Mucosa of stomach (tissue), 1 donor: ENCODE measurements at regions not wholly inside any gene's neighbourhood (a gene's known extent, or its start where the extent isn't known, plus 50 kb on each side); places are given as distances from the start of the nearest gene placed in this dataset.

Source experiments
- H3K27me3 ChIP-seq: one replicate; pipeline ENCODE4 v1.7.0; 2013; ENCODE audit warnings: mild to moderate bottlenecking, low read length; ENCODE audit not compliant: control insufficient read depth, insufficient read depth
- H3K36me3 ChIP-seq: one replicate; pipeline ENCODE4 v1.7.0; 2013; ENCODE audit warnings: low read length; ENCODE audit not compliant: control insufficient read depth, insufficient read depth
- H3K4me1 ChIP-seq: one replicate; pipeline ENCODE4 v1.7.0; 2013; ENCODE audit warnings: mild to moderate bottlenecking, low read length; ENCODE audit not compliant: control insufficient read depth, insufficient read depth
- H3K4me3 ChIP-seq: one replicate; pipeline ENCODE4 v1.7.0; 2013; ENCODE audit warnings: low read length
- H3K9ac ChIP-seq: one replicate; pipeline ENCODE4 v1.7.0; 2013; ENCODE audit warnings: mild to moderate bottlenecking, low read length, moderate library complexity
- H3K9me3 ChIP-seq: one replicate; pipeline ENCODE4 v1.7.0; 2013; ENCODE audit warnings: mild to moderate bottlenecking, low read length, moderate library complexity; ENCODE audit not compliant: control insufficient read depth
- donor health status: Pancreatic carcinoma.

DNA sequence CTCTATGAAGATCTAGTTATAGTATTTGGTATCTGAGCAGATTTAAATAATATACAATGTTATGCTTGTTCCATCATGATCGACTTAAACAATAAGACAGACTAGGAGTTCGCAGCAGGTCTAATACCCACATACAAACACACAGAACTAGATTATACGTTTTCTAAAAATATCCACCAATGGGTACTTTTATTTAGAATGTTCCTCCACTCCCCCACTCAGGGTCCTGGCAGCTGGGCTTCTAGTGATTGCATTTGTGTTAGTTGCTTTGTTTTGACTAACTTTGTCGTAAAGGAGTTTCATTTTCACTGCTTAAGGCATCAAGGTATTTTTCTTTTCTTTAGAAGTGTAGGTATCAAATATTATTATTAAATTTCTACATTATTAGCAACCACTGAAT is 91.4 kb downstream of the RPRM start:
- Histone ChIP-seq H3K4me1 (no peaks in the 10 kb centered on the region), H3K36me3 (no peaks in the 10 kb centered on the region), H3K9ac (no peak overlapping the region), H3K27me3 (no peaks in the 10 kb centered on the region), H3K9me3 (no peaks in the 10 kb centered on the region), H3K4me3 (no peak overlapping the region)

DNA sequence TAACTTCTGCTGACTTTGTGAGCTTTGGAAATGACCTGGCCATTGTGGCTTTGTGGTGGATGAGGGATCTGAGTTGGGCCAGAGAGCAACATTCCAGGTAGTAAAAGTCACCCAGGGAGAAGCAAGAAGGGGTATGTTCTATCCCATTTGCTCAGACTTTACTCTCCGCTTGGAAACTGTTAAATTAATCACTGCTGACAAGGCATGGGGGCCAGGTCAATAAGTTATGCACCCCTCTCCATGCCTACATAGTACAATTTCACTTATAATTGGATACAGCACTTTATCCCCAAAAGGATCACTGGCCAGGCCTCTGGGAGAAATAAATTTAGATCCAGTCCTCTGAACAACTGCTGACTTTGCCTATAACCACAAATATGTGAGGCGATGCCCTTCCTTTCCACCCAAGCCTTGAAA is 92.1 kb downstream of the RPRM start:
- no peak overlapping the region for H3K4me3 ChIP-seq
- no peaks in the 10 kb centered on the region for H3K27me3 ChIP-seq
- H3K9me3 ChIP-seq, result no peaks in the 10 kb centered on the region
- H3K36me3 ChIP-seq, result no peaks in the 10 kb centered on the region
- H3K4me1 ChIP-seq, result no peaks in the 10 kb centered on the region
- no peak overlapping the region for H3K9ac ChIP-seq

DNA sequence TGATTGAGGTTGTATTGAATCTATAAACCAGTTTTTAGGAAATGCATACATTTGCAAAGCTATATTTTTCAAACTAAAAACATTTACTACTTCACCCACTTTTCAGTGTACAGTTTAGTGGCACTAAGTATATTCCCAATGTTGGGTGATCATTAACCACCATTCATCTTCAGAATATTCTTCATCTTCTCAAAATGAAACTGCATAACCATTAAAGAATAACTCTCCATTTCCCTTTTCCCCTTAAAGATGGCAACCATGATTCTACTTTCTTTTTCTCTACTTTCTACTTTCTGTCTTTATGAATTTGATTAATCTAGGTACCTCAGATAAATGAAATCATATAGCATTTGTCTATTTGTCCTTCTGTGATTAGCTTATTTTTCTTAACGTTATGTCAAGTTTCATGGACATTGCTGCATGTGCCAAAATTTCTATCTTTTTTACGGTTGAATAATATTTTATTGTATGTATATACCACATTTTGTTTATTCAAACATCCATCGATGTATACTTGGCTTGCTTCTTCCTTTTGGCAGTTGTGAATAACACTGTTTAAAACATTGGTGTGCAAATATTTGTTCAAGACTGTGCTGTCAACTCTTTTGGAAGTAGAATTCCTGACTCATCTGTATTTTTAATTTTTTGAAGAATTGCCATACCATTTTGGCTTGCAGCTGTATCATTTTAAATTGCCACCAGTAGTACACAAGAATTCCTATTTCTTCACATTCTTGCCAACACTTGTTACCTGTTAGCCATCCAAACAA is 104.9 kb downstream of the RPRM start:
- no peaks in the 10 kb centered on the region for H3K4me1 ChIP-seq
- H3K27me3 ChIP-seq, result no peaks in the 10 kb centered on the region
- H3K9ac ChIP-seq, result no peak overlapping the region
- H3K4me3 ChIP-seq, result no peak overlapping the region
- no peaks in the 10 kb centered on the region for H3K36me3 ChIP-seq
- H3K9me3 ChIP-seq, result no peaks in the 10 kb centered on the region

DNA sequence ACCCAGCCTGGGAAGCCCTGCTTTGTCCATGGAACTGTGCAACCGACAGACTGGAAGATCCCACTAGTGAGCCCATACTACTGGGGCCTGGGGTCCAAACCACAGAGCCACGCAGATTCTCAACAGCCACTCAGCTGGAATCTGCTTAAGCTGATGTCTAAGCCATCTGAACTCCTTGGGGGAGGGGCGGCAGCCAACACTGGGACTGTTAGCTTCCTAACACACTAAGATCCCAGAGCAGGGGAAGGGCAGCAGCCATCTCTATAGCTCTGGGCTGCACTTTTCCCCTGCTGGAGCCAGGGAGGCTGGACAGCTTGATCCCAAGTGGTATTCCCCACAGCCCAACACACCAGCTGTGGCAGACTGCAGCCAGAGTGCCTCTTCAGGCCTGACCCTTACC is 118.3 kb downstream of the RPRM start:
- no peaks in the 10 kb centered on the region for H3K9me3 ChIP-seq
- no peak overlapping the region for H3K4me3 ChIP-seq
- H3K4me1 ChIP-seq, result no peaks in the 10 kb centered on the region
- H3K9ac ChIP-seq, result no peak overlapping the region
- H3K36me3 ChIP-seq, result no peaks in the 10 kb centered on the region
- H3K27me3 ChIP-seq, result no peaks in the 10 kb centered on the region

DNA sequence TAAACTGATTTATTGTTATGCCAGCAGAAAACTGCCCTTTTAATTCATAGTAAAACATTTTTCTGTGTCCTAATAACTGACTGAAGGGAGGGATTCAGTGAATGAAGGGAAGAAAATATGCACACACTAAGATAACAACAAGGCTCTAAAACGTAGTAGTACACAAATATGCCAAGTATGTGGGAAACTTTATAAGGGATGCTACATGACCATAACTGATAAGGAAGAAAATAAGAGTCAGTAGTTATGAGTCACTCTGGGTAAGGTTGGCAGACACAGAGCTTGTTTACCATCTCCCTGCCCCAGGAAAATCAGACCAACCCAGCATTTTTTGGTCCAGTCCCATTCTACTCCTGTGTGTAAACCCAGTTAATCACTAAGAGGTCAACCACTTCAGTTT is 124.2 kb downstream of the RPRM start:
- H3K36me3 ChIP-seq, result no peaks in the 10 kb centered on the region
- H3K9ac ChIP-seq, result no peak overlapping the region
- H3K4me3 ChIP-seq, result no peak overlapping the region
- H3K27me3 ChIP-seq, result no peaks in the 10 kb centered on the region
- no peaks in the 10 kb centered on the region for H3K9me3 ChIP-seq
- H3K4me1 ChIP-seq, result no peaks in the 10 kb centered on the region

DNA sequence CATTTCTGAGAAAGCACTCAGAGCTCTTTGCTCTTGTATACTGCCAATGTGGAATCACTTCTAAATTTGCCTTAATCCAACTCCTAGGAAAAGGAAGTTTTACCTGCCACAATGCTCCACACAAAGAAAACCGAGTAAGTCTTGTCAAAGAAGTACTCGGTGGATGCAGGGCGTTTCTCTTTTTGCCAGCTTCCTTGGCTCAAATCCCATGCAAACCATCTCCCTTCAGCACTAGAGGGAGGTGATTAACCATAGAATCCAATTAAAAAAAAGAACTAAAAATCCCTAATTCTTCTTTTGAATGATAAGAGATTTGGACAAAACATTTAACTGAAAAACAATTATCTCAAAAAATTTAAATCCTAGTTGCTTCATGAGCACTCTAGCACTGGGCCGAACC is 129.0 kb downstream of the RPRM start:
- Histone ChIP-seq H3K27me3 (no peaks in the 10 kb centered on the region), H3K4me1 (no peaks in the 10 kb centered on the region), H3K9me3 (no peaks in the 10 kb centered on the region), H3K36me3 (no peaks in the 10 kb centered on the region), H3K9ac (no peak overlapping the region), H3K4me3 (no peak overlapping the region)

DNA sequence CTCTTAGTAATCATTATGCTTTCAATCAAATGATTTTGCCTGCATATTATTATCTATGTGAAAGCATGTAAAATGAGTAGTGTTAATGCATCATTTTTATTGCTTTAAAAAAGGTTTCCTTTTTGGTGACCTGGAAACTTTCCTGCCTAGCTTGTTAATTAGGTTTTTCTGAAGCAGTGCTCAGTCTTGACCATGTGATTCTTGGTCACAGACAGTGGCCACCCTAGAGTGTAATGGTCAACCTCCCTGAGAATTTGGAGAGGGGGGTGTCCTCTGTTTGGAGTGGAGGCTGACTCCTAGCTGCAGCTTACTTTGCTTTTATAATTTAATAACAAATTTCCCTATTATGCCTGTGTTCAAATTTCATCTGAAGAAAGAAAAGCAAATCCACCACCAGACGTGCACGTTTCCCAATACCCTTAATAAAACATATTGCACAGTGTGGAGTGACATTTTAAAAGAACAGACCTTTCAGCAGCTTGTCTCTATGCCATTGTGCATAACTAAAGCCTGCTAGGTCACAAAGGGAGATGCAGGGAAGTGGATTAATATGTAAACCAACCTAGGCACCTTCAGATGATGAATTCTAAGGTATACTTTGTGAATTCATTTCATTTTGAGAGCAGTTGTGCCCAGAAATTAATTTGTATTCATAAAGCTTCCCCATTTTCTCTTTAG is 130.6 kb downstream of the RPRM start:
- H3K9me3 ChIP-seq, result no peaks in the 10 kb centered on the region
- no peaks in the 10 kb centered on the region for H3K4me1 ChIP-seq
- no peak overlapping the region for H3K9ac ChIP-seq
- H3K27me3 ChIP-seq, result no peaks in the 10 kb centered on the region
- no peaks in the 10 kb centered on the region for H3K36me3 ChIP-seq
- H3K4me3 ChIP-seq, result no peak overlapping the region

DNA sequence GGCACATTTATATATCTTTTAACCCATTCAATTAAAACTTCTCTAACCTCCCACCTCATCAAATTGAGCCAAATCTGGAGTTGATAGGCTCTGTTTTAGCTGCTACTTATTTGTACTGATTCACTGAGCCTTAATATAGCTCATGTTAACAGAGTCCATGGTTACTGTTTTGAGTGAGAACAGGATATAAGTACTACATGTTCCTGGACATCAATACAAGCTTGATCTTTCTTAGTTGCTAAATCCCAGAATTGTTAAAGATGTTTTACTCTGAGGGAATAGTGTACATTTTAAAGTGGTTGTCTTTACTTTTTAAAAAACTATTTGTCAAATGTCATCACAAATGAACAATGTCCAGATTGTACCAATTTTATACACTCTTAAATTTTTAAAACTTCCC is 157.7 kb downstream of the RPRM start:
- H3K36me3 ChIP-seq, result no peaks in the 10 kb centered on the region
- no peak overlapping the region for H3K9ac ChIP-seq
- H3K4me3 ChIP-seq, result no peak overlapping the region
- no peaks in the 10 kb centered on the region for H3K27me3 ChIP-seq
- H3K9me3 ChIP-seq, result no peaks in the 10 kb centered on the region
- H3K4me1 ChIP-seq, result no peaks in the 10 kb centered on the region

DNA sequence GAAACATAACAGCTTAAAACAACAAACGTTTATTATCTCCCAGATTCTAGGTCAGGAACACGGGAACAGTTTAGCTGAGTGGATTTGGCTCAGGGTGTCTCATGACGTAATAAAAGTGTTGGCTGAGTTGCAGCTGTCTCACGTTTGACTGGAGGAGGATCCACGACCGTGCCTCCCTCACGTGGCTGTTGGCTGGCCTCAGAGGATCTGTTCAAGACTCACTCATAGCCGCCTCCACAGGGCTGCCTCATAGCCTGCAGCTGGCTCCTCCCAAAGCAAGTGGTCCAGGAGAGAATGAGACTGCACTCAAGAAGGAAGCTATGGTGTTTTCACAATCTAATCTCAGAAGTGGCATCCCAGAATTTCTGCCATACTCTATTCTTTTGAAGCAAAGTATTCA is 167.1 kb downstream of the RPRM start:
- Histone ChIP-seq H3K9me3 (no peaks in the 10 kb centered on the region), H3K36me3 (no peaks in the 10 kb centered on the region), H3K27me3 (no peaks in the 10 kb centered on the region), H3K9ac (no peak overlapping the region), H3K4me3 (no peak overlapping the region), H3K4me1 (no peaks in the 10 kb centered on the region)

DNA sequence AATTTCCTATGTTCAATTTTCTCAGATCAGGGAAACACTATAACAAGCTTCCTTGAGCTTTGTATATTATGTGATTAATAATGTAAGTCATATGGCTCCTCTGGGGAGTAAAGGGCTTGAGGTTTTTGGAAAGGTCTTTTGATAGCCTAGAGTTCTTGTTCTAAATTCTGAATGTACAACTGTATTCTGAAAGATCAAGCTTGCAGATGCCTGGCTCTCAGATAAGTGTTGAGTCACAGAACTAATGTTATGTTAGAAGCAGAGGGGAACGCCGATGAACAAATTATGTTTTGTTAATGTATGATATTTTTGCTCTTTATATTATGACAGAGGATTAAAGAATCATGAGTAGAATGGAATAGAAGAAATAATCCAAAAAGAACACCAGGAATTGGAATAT is 170.1 kb downstream of the RPRM start:
- no peaks in the 10 kb centered on the region for H3K27me3 ChIP-seq
- H3K4me1 ChIP-seq, result no peaks in the 10 kb centered on the region
- no peaks in the 10 kb centered on the region for H3K9me3 ChIP-seq
- no peak overlapping the region for H3K4me3 ChIP-seq
- H3K36me3 ChIP-seq, result no peaks in the 10 kb centered on the region
- no peak overlapping the region for H3K9ac ChIP-seq

DNA sequence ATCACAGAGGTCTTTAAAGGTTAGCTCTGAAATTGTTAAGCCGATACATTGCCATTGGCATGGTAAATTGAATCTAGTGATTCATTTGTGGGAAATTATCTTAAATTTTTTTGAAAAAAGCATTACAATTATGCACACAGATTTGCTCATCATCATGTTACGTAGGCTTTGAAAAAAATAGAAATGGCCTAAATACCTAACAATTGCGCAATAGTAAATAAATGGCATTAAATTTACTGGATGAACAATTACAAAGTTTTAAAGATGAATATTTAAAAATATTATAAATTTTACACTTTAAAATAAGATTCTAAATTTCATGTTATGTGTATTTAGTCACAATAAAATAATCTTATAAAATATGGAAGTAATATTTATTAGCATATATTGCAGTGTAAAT is 171.3 kb downstream of the RPRM start:
- no peak overlapping the region for H3K4me3 ChIP-seq
- H3K9ac ChIP-seq, result no peak overlapping the region
- H3K36me3 ChIP-seq, result no peaks in the 10 kb centered on the region
- no peaks in the 10 kb centered on the region for H3K4me1 ChIP-seq
- H3K9me3 ChIP-seq, result no peaks in the 10 kb centered on the region
- no peaks in the 10 kb centered on the region for H3K27me3 ChIP-seq

DNA sequence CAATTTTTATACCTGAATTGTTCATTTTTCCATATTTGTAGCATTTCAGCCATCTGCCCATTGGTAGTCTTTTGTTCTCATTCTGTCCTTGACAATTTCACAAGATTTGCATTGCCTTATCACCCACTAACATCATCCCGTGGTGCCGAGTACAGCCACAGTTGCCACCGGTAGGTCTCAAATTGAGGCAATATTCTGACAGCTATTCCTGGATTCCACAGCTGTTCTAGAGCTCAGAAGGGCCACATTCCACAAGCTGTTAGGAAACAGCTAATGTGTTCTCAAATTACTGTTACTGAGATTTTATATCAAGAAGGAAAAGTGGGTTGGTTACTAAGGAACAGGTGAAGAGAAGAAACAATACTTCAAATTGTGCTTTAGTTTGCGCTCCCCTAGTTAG is 178.8 kb downstream of the RPRM start:
- no peaks in the 10 kb centered on the region for H3K36me3 ChIP-seq
- H3K4me3 ChIP-seq, result no peak overlapping the region
- no peaks in the 10 kb centered on the region for H3K4me1 ChIP-seq
- H3K9ac ChIP-seq, result no peak overlapping the region
- H3K9me3 ChIP-seq, result no peaks in the 10 kb centered on the region
- no peaks in the 10 kb centered on the region for H3K27me3 ChIP-seq
